ENCODE measurements at regions not wholly inside any gene's neighbourhood (a gene's known extent, or its start where the extent isn't known, plus 50 kb on each side); places are given as distances from the start of the nearest gene placed in this dataset.

- no peaks in the 10 kb centered on the region for H3K9me2 ChIP-seq (ENCODE audit: low read depth, low read length)
- H3K9ac ChIP-seq (ENCODE audit: low read length) = no peak overlapping the region
These were observed 419.1 kb downstream of the HS3ST3B1 start for GRCh38 chr17:14719942-14720341.

GRCh38 chr17:14717859-14718258 is 417.0 kb downstream of the HS3ST3B1 start:
- H3K27ac ChIP-seq (ENCODE audit: low read depth, low read length, poor library complexity, severe bottlenecking) = no peak overlapping the region
- no peaks in the 10 kb centered on the region for H3F3A ChIP-seq (ENCODE audit: insufficient read depth, low read length)
- no peak overlapping the region for H3K4me2 ChIP-seq (ENCODE audit: low read length)
- H3K9me2 ChIP-seq (ENCODE audit: low read depth, low read length) = no peaks in the 10 kb centered on the region
- no peaks in the 10 kb centered on the region for H3K9me3 ChIP-seq (ENCODE audit: low read length)
- no peaks in the 10 kb centered on the region for H3K36me3 ChIP-seq (ENCODE audit: insufficient read depth, low read length)
- H3K9ac ChIP-seq (ENCODE audit: low read length) = no peak overlapping the region
- H3K79me2 ChIP-seq (ENCODE audit: insufficient read depth, low read length) = no peaks in the 10 kb centered on the region
- no peaks in the 10 kb centered on the region for H4K20me1 ChIP-seq (ENCODE audit: insufficient read depth, low read length)
- H3K4me1 ChIP-seq (ENCODE audit: insufficient read depth, low read length, severe bottlenecking) = no peaks in the 10 kb centered on the region
- no peak for TF ChIP-seq EZH2 (IDR thresholded peaks at IDR 0.05; ENCODE audit: borderline replicate concordance, low read length)
- no peak for TF ChIP-seq CTCF (IDR thresholded peaks at IDR 0.05; ENCODE audit: low read length)
- no peak overlapping the region for H2AFZ ChIP-seq (ENCODE audit: low read length)
- H3K4me3 ChIP-seq (ENCODE audit: low read depth, low read length, poor library complexity, severe bottlenecking) = no peak overlapping the region
- no peaks in the 10 kb centered on the region for H3K27me3 ChIP-seq (ENCODE audit: insufficient read depth, low read length)

More at GRCh38 chr17:14719942-14720341, 419.1 kb downstream of the HS3ST3B1 start:
- H3K9me3 ChIP-seq (ENCODE audit: low read length) = no peaks in the 10 kb centered on the region
- TF ChIP-seq EZH2 (IDR thresholded peaks at IDR 0.05; ENCODE audit: borderline replicate concordance, low read length) = no peak
- TF ChIP-seq CTCF (IDR thresholded peaks at IDR 0.05; ENCODE audit: low read length) = no peak
- no peak overlapping the region for H3K27ac ChIP-seq (ENCODE audit: low read depth, low read length, poor library complexity, severe bottlenecking)
- H2AFZ ChIP-seq (ENCODE audit: low read length) = no peak overlapping the region
- H3K27me3 ChIP-seq (ENCODE audit: insufficient read depth, low read length) = no peaks in the 10 kb centered on the region
- no peaks in the 10 kb centered on the region for H3K4me1 ChIP-seq (ENCODE audit: insufficient read depth, low read length, severe bottlenecking)
- H3F3A ChIP-seq (ENCODE audit: insufficient read depth, low read length) = no peaks in the 10 kb centered on the region
- no peak overlapping the region for H3K4me3 ChIP-seq (ENCODE audit: low read depth, low read length, poor library complexity, severe bottlenecking)
- no peaks in the 10 kb centered on the region for H4K20me1 ChIP-seq (ENCODE audit: insufficient read depth, low read length)
- no peaks in the 10 kb centered on the region for H3K79me2 ChIP-seq (ENCODE audit: insufficient read depth, low read length)
- H3K36me3 ChIP-seq (ENCODE audit: insufficient read depth, low read length) = no peaks in the 10 kb centered on the region
- no peak overlapping the region for H3K4me2 ChIP-seq (ENCODE audit: low read length)

GRCh38 chr17:14715561-14715960 is 414.7 kb downstream of the HS3ST3B1 start:
- H3K27me3 ChIP-seq (ENCODE audit: insufficient read depth, low read length) = no peaks in the 10 kb centered on the region
- no peaks in the 10 kb centered on the region for H3K79me2 ChIP-seq (ENCODE audit: insufficient read depth, low read length)
- H3F3A ChIP-seq (ENCODE audit: insufficient read depth, low read length) = no peaks in the 10 kb centered on the region
- H3K27ac ChIP-seq (ENCODE audit: low read depth, low read length, poor library complexity, severe bottlenecking) = no peak overlapping the region
- TF ChIP-seq CTCF (IDR thresholded peaks at IDR 0.05; ENCODE audit: low read length) = no peak
- TF ChIP-seq EZH2 (IDR thresholded peaks at IDR 0.05; ENCODE audit: borderline replicate concordance, low read length) = no peak
- H3K9me2 ChIP-seq (ENCODE audit: low read depth, low read length) = no peaks in the 10 kb centered on the region
- no peaks in the 10 kb centered on the region for H4K20me1 ChIP-seq (ENCODE audit: insufficient read depth, low read length)
- H3K36me3 ChIP-seq (ENCODE audit: insufficient read depth, low read length) = no peaks in the 10 kb centered on the region
- no peak overlapping the region for H3K4me3 ChIP-seq (ENCODE audit: low read depth, low read length, poor library complexity, severe bottlenecking)
- no peak overlapping the region for H3K4me2 ChIP-seq (ENCODE audit: low read length)
- no peak overlapping the region for H3K9ac ChIP-seq (ENCODE audit: low read length)
- no peak overlapping the region for H2AFZ ChIP-seq (ENCODE audit: low read length)
- no peaks in the 10 kb centered on the region for H3K4me1 ChIP-seq (ENCODE audit: insufficient read depth, low read length, severe bottlenecking)
- no peaks in the 10 kb centered on the region for H3K9me3 ChIP-seq (ENCODE audit: low read length)
